ENCODE measurements at regions not wholly inside any gene's neighbourhood (a gene's known extent, or its start where the extent isn't known, plus 50 kb on each side); places are given as distances from the start of the nearest gene placed in this dataset.
"Not testable (repeated sequence)": the region's sequence is repeated elsewhere in the genome, so short reads cannot be mapped to it uniquely, and the experiment has no call there.

DNA sequence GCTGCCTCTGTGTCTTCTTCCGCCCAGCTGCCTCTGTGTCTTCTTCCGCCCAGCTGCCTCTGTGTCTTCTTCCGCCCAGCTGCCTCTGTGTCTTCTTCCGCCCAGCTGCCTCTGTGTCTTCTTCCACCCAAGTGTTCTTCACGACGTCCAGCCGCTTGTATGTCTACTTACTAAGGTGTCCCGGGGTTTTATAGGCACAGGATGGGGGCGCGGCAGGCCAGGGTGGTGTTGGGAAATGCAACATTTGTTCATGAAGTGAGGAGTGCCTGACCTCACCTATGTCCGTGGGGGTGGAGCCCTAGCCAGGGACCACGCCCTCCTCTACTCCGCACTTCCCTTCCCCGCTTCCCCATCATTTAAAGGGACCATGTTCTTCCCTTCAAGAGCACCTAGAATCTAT is 364.5 kb upstream of the KLF6 start:
- TF ChIP-seq, protein P1, sequence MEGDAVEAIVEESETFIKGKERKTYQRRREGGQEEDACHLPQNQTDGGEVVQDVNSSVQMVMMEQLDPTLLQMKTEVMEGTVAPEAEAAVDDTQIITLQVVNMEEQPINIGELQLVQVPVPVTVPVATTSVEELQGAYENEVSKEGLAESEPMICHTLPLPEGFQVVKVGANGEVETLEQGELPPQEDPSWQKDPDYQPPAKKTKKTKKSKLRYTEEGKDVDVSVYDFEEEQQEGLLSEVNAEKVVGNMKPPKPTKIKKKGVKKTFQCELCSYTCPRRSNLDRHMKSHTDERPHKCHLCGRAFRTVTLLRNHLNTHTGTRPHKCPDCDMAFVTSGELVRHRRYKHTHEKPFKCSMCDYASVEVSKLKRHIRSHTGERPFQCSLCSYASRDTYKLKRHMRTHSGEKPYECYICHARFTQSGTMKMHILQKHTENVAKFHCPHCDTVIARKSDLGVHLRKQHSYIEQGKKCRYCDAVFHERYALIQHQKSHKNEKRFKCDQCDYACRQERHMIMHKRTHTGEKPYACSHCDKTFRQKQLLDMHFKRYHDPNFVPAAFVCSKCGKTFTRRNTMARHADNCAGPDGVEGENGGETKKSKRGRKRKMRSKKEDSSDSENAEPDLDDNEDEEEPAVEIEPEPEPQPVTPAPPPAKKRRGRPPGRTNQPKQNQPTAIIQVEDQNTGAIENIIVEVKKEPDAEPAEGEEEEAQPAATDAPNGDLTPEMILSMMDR (IDR thresholded peaks at IDR 0.05; ENCODE audit: insufficient read depth, low read length, poor library complexity, severe bottlenecking), result not testable (repeated sequence)
- TF ChIP-seq EZH2phosphoT487 (conservative IDR thresholded peaks at IDR 0.05; ENCODE audit: low read length), result not testable (repeated sequence)
